Ovary (tissue), 7 donors: ENCODE measurements at regions not wholly inside any gene's neighbourhood (a gene's known extent, or its start where the extent isn't known, plus 50 kb on each side); places are given as distances from the start of the nearest gene placed in this dataset.

Source experiments
- DNase-seq, 5 donors: peaks; one replicate each; pipeline ENCODE4 v3.0.0-alpha.2; 2019 to 2020
- H3K27ac ChIP-seq, 2 donors: fragments of 200-600 bp; one replicate each; pipeline versions ENCODE4 v1.5.1 to v1.8.0; 2019 to 2022
- H3K27me3 ChIP-seq: fragments of 200-600 bp; one replicate; pipeline ENCODE4 v1.8.0; 2022
- H3K36me3 ChIP-seq: fragments of 200-600 bp; sonication (generic); one replicate; pipeline ENCODE4 v1.5.1; 2019
- H3K4me1 ChIP-seq: one replicate; pipeline ENCODE4 v1.8.1; 2013; ENCODE audit warnings: mild to moderate bottlenecking, moderate library complexity; ENCODE audit not compliant: insufficient read depth
- H3K4me3 ChIP-seq: fragments of 200-600 bp; sonication (generic); one replicate; pipeline ENCODE4 v1.5.1; 2017
- H3K9me3 ChIP-seq, 2 donors: fragments of 200-600 bp in 1 of 2; sonication (generic) in 1 of 2; one replicate each; pipeline versions ENCODE4 v1.5.1 to v1.8.1; 2013 to 2019; ENCODE audit warnings: mild to moderate bottlenecking in 1 of 2, moderate library complexity in 1 of 2
- CTCF ChIP-seq, 3 donors: fragments of 450-650 bp in 2 of 3; fragments of 200-600 bp in 1 of 3; IDR thresholded peaks; one replicate each; pipeline versions ENCODE4 v1.5.1 to v1.8.0; 2016 to 2022; ENCODE audit warnings: antibody characterized with exemption in 3 of 3, mild to moderate bottlenecking in 1 of 3
- EP300 ChIP-seq: sonication (generic); formaldehyde crosslinking; IDR thresholded peaks from one replicate; pipeline ENCODE4 v1.6.1; 2017; ENCODE audit warnings: antibody characterized with exemption
- POLR2A ChIP-seq: fragments of 450-650 bp; IDR thresholded peaks from one replicate; pipeline ENCODE4 v1.6.1; 2017; ENCODE audit warnings: antibody characterized with exemption, mild to moderate bottlenecking, moderate library complexity
- WGBS, 3 donors: extraction: QIAGEN DNeasy Blood & Tissue Kit in 1 of 3; methylation state at CpG; one replicate each; pipeline versions ENCODE4 v1.1.5 to v1.1.7; 2013 to 2017; 5-methylcytosine and 5-hydroxymethylcytosine counted together
- intact Hi-C, 4 donors: fragments of 100-400 bp; cut with DNase I; formaldehyde crosslinking; loops; one replicate each; pipeline versions ENCODE4 v1.11.0 to v1.15.1; 2022 to 2023
- donor health status: DM: no; HTN: no; CAD: no; lungs with moderate emphysema.
- donor health status: DM: no; HTN: no; CAD: no.
- donor health status: Bipolar disorder and iron deficiency.
- donor health status: DM: no; HTN: no; CAD: no.
- donor health status: DM: yes; HTN: yes; CAD: no.

DNA sequence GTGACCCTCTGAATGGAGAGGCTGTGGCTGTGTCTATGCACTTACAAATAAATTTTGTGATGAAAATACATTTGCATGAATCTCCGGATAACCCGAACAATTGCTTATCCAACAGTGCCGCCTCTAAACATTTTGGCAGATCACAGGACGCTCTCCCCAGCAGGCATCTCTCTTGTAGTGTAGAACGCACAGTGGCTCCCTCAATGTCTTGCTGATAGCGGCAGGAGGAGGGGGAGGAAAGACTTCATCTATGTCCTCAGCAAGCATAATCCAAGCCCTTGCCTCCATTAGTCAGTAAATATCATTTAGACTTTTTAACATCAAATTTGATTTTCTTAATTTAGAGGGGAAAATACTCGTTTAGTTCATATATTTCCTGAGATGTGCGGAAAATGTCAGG is 318.1 kb upstream of the IGF1R start:
- Histone ChIP-seq H3K36me3 (no peaks in the 10 kb centered on the region), H3K27ac (no peak overlapping the region), H3K27me3 (no peaks in the 10 kb centered on the region), H3K9me3 (no peaks in the 10 kb centered on the region), H3K4me3 (no peak overlapping the region), H3K4me1 (no peaks in the 10 kb centered on the region)
- no peak for DNase-seq
- TF ChIP-seq POLR2A = no peak
- TF ChIP-seq EP300 = no peak
- TF ChIP-seq CTCF (IDR thresholded peaks at IDR 0.05) = no peak
- 53 to 61% (median 56%) methylated on average over 8 of the region's 8 CpGs for WGBS, 3 donors
- intact Hi-C loops = no loop called here

GRCh38 chr15:98330692-98331435 is 317.5 kb upstream of the IGF1R start:
- DNase-seq = no peak
- TF ChIP-seq CTCF (IDR thresholded peaks at IDR 0.05) (no peak), POLR2A (no peak), EP300 (no peak)
- Histone ChIP-seq H3K27ac (no peak overlapping the region), H3K4me1 (no peaks in the 10 kb centered on the region), H3K27me3 (no peaks in the 10 kb centered on the region), H3K36me3 (no peaks in the 10 kb centered on the region), H3K9me3 (no peaks in the 10 kb centered on the region), H3K4me3 (no peak overlapping the region)
- 43 to 54% (median 48%) methylated on average over 10 of the region's 10 CpGs for WGBS, 3 donors
- intact Hi-C loops = no loop called here

DNA sequence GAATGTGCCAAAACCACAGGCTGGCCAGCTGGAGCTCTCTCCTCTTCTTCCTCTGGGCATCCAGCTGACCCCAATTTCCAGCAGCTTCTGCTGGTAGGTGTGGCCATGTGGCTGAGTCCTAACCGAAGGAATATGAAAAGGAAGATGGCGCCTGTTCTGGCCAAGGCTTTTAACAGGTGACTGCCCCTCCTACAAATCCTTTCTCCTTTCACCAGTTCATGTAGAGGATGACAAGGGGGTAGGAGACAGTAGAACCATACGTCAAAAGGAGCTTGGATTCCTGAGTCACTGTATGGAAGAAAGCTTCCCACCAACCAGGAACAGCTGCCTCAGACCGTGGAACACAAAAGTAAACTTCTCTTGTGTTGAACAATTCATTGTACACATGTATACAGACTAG is 316.7 kb upstream of the IGF1R start:
- no peaks in the 10 kb centered on the region for H3K36me3 ChIP-seq
- no peak for DNase-seq
- no peak for TF ChIP-seq POLR2A
- no peak for TF ChIP-seq EP300
- no peak for TF ChIP-seq CTCF (IDR thresholded peaks at IDR 0.05)
- 88 to 92% (median 90%) methylated on average over 4 of the region's 4 CpGs for WGBS, 3 donors
- intact Hi-C loops = no loop called here
- no peak overlapping the region for H3K27ac ChIP-seq
- no peaks in the 10 kb centered on the region for H3K27me3 ChIP-seq
- H3K9me3 ChIP-seq = no peaks in the 10 kb centered on the region
- H3K4me3 ChIP-seq = no peak overlapping the region
- no peaks in the 10 kb centered on the region for H3K4me1 ChIP-seq

DNA sequence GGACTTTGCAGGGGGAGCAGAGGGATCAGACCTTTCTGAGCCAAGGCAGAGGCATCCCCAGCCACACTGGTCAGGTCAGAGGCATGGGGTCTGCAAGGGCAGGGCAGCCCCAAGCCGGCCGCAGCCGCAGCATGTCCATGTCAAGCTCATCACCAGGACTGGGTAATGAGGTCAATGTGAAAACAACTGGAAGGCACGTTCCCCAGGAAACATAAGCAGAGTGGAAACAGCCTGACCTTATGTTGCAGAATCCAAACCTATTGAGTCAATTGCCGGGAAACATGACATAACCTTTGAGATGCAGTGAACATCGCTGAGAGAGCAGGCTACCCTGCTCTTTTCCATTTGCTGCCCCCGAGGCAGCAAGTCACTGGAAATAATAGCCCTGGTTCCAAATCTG is 315.1 kb upstream of the IGF1R start:
- Histone ChIP-seq H3K27ac (no peak overlapping the region), H3K4me3 (no peak overlapping the region), H3K4me1 (no peaks in the 10 kb centered on the region), H3K9me3 (no peaks in the 10 kb centered on the region), H3K36me3 (no peaks in the 10 kb centered on the region), H3K27me3 (no peaks in the 10 kb centered on the region)
- TF ChIP-seq CTCF (IDR thresholded peaks at IDR 0.05) (no peak), POLR2A (no peak), EP300 (no peak)
- 73 to 74% (median 73%) methylated on average over 7 of the region's 7 CpGs for WGBS, 3 donors
- intact Hi-C loops = no loop called here
- DNase-seq = no peak
